ENCODE measurements at regions not wholly inside any gene's neighbourhood (a gene's known extent, or its start where the extent isn't known, plus 50 kb on each side); places are given as distances from the start of the nearest gene placed in this dataset.

DNA sequence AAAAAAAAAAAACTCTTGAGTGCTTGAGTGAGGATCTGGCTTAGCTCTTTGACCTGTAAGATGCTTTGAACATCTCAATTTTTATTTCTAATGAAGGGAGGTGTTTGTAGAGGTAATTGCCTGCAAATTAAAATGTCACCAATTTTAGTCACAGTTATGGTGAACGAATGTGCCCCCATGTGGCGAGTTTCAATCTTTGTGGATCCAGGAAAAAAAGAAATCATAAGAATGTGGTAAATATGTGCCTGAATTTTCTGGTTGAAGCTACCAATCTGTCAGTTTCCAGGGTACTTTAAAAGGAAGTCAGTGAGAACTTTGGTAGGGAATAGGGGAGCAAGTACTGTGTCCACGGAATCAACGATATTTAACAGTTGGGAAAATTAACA lies 1772.4 kb upstream of the CDH9 start:
- TF ChIP-seq, protein P1, sequence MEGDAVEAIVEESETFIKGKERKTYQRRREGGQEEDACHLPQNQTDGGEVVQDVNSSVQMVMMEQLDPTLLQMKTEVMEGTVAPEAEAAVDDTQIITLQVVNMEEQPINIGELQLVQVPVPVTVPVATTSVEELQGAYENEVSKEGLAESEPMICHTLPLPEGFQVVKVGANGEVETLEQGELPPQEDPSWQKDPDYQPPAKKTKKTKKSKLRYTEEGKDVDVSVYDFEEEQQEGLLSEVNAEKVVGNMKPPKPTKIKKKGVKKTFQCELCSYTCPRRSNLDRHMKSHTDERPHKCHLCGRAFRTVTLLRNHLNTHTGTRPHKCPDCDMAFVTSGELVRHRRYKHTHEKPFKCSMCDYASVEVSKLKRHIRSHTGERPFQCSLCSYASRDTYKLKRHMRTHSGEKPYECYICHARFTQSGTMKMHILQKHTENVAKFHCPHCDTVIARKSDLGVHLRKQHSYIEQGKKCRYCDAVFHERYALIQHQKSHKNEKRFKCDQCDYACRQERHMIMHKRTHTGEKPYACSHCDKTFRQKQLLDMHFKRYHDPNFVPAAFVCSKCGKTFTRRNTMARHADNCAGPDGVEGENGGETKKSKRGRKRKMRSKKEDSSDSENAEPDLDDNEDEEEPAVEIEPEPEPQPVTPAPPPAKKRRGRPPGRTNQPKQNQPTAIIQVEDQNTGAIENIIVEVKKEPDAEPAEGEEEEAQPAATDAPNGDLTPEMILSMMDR (IDR thresholded peaks at IDR 0.05; ENCODE audit: low read depth, low read length): peak; percentile 16
- no peak for TF ChIP-seq POLR2A (IDR thresholded peaks at IDR 0.05; ENCODE audit: extremely low read depth, insufficient read length)
- TF ChIP-seq, protein P2, sequence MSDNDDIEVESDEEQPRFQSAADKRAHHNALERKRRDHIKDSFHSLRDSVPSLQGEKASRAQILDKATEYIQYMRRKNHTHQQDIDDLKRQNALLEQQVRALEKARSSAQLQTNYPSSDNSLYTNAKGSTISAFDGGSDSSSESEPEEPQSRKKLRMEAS (IDR thresholded peaks at IDR 0.05; ENCODE audit: low read depth, low read length): no peak
